ENCODE measurements at regions not wholly inside any gene's neighbourhood (a gene's known extent, or its start where the extent isn't known, plus 50 kb on each side); places are given as distances from the start of the nearest gene placed in this dataset.

GRCh38 chr5:56337715-56338319 lies 104.7 kb upstream of the ANKRD55 start:
- TF ChIP-seq POLR2AphosphoS5 (IDR thresholded peaks at IDR 0.05; ENCODE audit: low read depth, low read length) = no peak
- TF ChIP-seq POLR2A (IDR thresholded peaks at IDR 0.05; ENCODE audit: low read depth, low read length) = no peak
- TF ChIP-seq TAF1 (IDR thresholded peaks at IDR 0.05; ENCODE audit: borderline replicate concordance, low read depth, low read length) = no peak
- DNase-seq (ENCODE audit: insufficient read length) (no peak), FAIRE-seq (no peak)

- DNase-seq (ENCODE audit: insufficient read length) = no peak
- no peak for FAIRE-seq
- TF ChIP-seq TAF1 (IDR thresholded peaks at IDR 0.05; ENCODE audit: borderline replicate concordance, low read depth, low read length) = no peak
- no peak for TF ChIP-seq POLR2AphosphoS5 (IDR thresholded peaks at IDR 0.05; ENCODE audit: low read depth, low read length)
- no peak for TF ChIP-seq POLR2A (IDR thresholded peaks at IDR 0.05; ENCODE audit: low read depth, low read length)
These were observed 102.1 kb upstream of the ANKRD55 start for GRCh38 chr5:56335212-56335611.

- no peak for DNase-seq (ENCODE audit: insufficient read length)
- no peak for FAIRE-seq
- no peak for TF ChIP-seq POLR2AphosphoS5 (IDR thresholded peaks at IDR 0.05; ENCODE audit: low read depth, low read length)
- TF ChIP-seq TAF1 (IDR thresholded peaks at IDR 0.05; ENCODE audit: borderline replicate concordance, low read depth, low read length) = no peak
- no peak for TF ChIP-seq POLR2A (IDR thresholded peaks at IDR 0.05; ENCODE audit: low read depth, low read length)
These were observed 97.7 kb upstream of the ANKRD55 start for GRCh38 chr5:56330806-56331205.

GRCh38 chr5:56330167-56330566 lies 97.0 kb upstream of the ANKRD55 start:
- no peak for FAIRE-seq

GRCh38 chr5:56329652-56330051 lies 96.5 kb upstream of the ANKRD55 start:
- no peak for DNase-seq (ENCODE audit: insufficient read length)

More at GRCh38 chr5:56330167-56330566, 97.0 kb upstream of the ANKRD55 start:
- no peak for DNase-seq (ENCODE audit: insufficient read length)
- TF ChIP-seq TAF1 (IDR thresholded peaks at IDR 0.05; ENCODE audit: borderline replicate concordance, low read depth, low read length) = no peak
- TF ChIP-seq POLR2AphosphoS5 (IDR thresholded peaks at IDR 0.05; ENCODE audit: low read depth, low read length) = no peak
- no peak for TF ChIP-seq POLR2A (IDR thresholded peaks at IDR 0.05; ENCODE audit: low read depth, low read length)

GRCh38 chr5:56328753-56329560 lies 95.8 kb upstream of the ANKRD55 start:
- FAIRE-seq (peak; percentile 94), DNase-seq (ENCODE audit: insufficient read length) (no peak)
- TF ChIP-seq POLR2A (IDR thresholded peaks at IDR 0.05; ENCODE audit: low read depth, low read length) = no peak
- no peak for TF ChIP-seq POLR2AphosphoS5 (IDR thresholded peaks at IDR 0.05; ENCODE audit: low read depth, low read length)
- no peak for TF ChIP-seq TAF1 (IDR thresholded peaks at IDR 0.05; ENCODE audit: borderline replicate concordance, low read depth, low read length)

More at GRCh38 chr5:56329652-56330051, 96.5 kb upstream of the ANKRD55 start:
- peak; percentile 98 for FAIRE-seq
- TF ChIP-seq POLR2AphosphoS5 (IDR thresholded peaks at IDR 0.05; ENCODE audit: low read depth, low read length) (no peak), TAF1 (IDR thresholded peaks at IDR 0.05; ENCODE audit: borderline replicate concordance, low read depth, low read length) (no peak), POLR2A (IDR thresholded peaks at IDR 0.05; ENCODE audit: low read depth, low read length) (no peak)

- peak; percentile 5 for FAIRE-seq
- DNase-seq (ENCODE audit: insufficient read length) = no peak
- no peak for TF ChIP-seq POLR2AphosphoS5 (IDR thresholded peaks at IDR 0.05; ENCODE audit: low read depth, low read length)
- no peak for TF ChIP-seq POLR2A (IDR thresholded peaks at IDR 0.05; ENCODE audit: low read depth, low read length)
- TF ChIP-seq TAF1 (IDR thresholded peaks at IDR 0.05; ENCODE audit: borderline replicate concordance, low read depth, low read length) = no peak
These were observed 94.7 kb upstream of the ANKRD55 start for GRCh38 chr5:56327809-56328208.

- FAIRE-seq (no peak), DNase-seq (ENCODE audit: insufficient read length) (no peak)
- no peak for TF ChIP-seq TAF1 (IDR thresholded peaks at IDR 0.05; ENCODE audit: borderline replicate concordance, low read depth, low read length)
- no peak for TF ChIP-seq POLR2A (IDR thresholded peaks at IDR 0.05; ENCODE audit: low read depth, low read length)
- TF ChIP-seq POLR2AphosphoS5 (IDR thresholded peaks at IDR 0.05; ENCODE audit: low read depth, low read length) = no peak
These were observed 93.6 kb upstream of the ANKRD55 start for GRCh38 chr5:56326770-56327169.

GRCh38 chr5:56326116-56326515 lies 93.0 kb upstream of the ANKRD55 start:
- DNase-seq (ENCODE audit: insufficient read length) (no peak), FAIRE-seq (no peak)
- TF ChIP-seq POLR2AphosphoS5 (IDR thresholded peaks at IDR 0.05; ENCODE audit: low read depth, low read length) (no peak), POLR2A (IDR thresholded peaks at IDR 0.05; ENCODE audit: low read depth, low read length) (no peak)

- DNase-seq (ENCODE audit: insufficient read length) = no peak
- TF ChIP-seq TAF1 (IDR thresholded peaks at IDR 0.05; ENCODE audit: borderline replicate concordance, low read depth, low read length) (no peak), POLR2A (IDR thresholded peaks at IDR 0.05; ENCODE audit: low read depth, low read length) (no peak), POLR2AphosphoS5 (IDR thresholded peaks at IDR 0.05; ENCODE audit: low read depth, low read length) (no peak)
- FAIRE-seq = no peak
These were observed 91.9 kb upstream of the ANKRD55 start for GRCh38 chr5:56325039-56325438.

- FAIRE-seq (no peak), DNase-seq (ENCODE audit: insufficient read length) (no peak)
- no peak for TF ChIP-seq POLR2AphosphoS5 (IDR thresholded peaks at IDR 0.05; ENCODE audit: low read depth, low read length)
- TF ChIP-seq POLR2A (IDR thresholded peaks at IDR 0.05; ENCODE audit: low read depth, low read length) = no peak
- no peak for TF ChIP-seq TAF1 (IDR thresholded peaks at IDR 0.05; ENCODE audit: borderline replicate concordance, low read depth, low read length)
These were observed 90.4 kb upstream of the ANKRD55 start for GRCh38 chr5:56323505-56323904.

GRCh38 chr5:56322592-56322991 lies 89.5 kb upstream of the ANKRD55 start:
- DNase-seq (ENCODE audit: insufficient read length) (no peak), FAIRE-seq (no peak)
- TF ChIP-seq POLR2A (IDR thresholded peaks at IDR 0.05; ENCODE audit: low read depth, low read length) = no peak
- no peak for TF ChIP-seq TAF1 (IDR thresholded peaks at IDR 0.05; ENCODE audit: borderline replicate concordance, low read depth, low read length)
- no peak for TF ChIP-seq POLR2AphosphoS5 (IDR thresholded peaks at IDR 0.05; ENCODE audit: low read depth, low read length)
